ENCODE measurements at regions not wholly inside any gene's neighbourhood (a gene's known extent, or its start where the extent isn't known, plus 50 kb on each side); places are given as distances from the start of the nearest gene placed in this dataset.

DNA sequence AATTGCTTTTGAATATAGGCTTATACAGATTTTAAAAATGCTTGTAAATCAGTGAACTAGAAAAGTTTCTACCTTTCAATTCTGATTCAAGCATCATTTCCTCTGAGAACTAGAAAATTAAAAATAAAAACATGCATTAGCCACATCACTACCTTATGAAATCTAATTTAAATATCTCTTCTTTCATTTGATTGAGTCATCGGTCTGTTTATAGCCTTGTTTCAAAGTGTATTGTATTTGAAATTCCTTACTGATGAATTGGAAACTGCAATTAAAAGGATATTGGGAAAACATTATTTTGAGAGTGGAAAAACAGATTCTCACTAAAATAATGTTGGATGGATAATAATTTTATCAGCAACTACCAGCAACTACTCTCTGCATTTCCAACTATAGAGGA is 717.7 kb upstream of the FAM98A start (continued):
- TF ChIP-seq JUND (IDR thresholded peaks at IDR 0.05; ENCODE audit: low read length) (no peak), ZNF274 (IDR thresholded peaks at IDR 0.05; ENCODE audit: borderline replicate concordance, extremely low read depth, low read length) (no peak), CBX5 (IDR thresholded peaks at IDR 0.05; ENCODE audit: low read depth, low read length) (no peak)
- TF ChIP-seq, protein P1, sequence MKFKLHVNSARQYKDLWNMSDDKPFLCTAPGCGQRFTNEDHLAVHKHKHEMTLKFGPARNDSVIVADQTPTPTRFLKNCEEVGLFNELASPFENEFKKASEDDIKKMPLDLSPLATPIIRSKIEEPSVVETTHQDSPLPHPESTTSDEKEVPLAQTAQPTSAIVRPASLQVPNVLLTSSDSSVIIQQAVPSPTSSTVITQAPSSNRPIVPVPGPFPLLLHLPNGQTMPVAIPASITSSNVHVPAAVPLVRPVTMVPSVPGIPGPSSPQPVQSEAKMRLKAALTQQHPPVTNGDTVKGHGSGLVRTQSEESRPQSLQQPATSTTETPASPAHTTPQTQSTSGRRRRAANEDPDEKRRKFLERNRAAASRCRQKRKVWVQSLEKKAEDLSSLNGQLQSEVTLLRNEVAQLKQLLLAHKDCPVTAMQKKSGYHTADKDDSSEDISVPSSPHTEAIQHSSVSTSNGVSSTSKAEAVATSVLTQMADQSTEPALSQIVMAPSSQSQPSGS (IDR thresholded peaks at IDR 0.05; ENCODE audit: low read length), result no peak

Measured in H1 (cell line).